Endodermal cell (in vitro differentiated cells): ENCODE measurements at regions not wholly inside any gene's neighbourhood (a gene's known extent, or its start where the extent isn't known, plus 50 kb on each side); places are given as distances from the start of the nearest gene placed in this dataset.
A peak's percentile ranks its signal among the peaks of the same experiment; 100 is the strongest.

Experiments
- DNase-seq: peaks from one replicate; pipeline ENCODE4 v3.0.0-alpha.2; 2017
- H3K27ac ChIP-seq: 2 replicates; pipeline ENCODE4 v1.5.1; 2013; ENCODE audit warnings: mild to moderate bottlenecking, low read depth, low read length, moderate library complexity
- H3K27me3 ChIP-seq: 2 replicates; pipeline ENCODE4 v1.6.1; 2013; ENCODE audit warnings: mild to moderate bottlenecking, low read length, moderate library complexity; ENCODE audit not compliant: insufficient read depth, control insufficient read depth, poor library complexity, severe bottlenecking
- H3K36me3 ChIP-seq: 2 replicates; pipeline ENCODE4 v1.7.0; 2013; ENCODE audit warnings: mild to moderate bottlenecking, low read length, moderate library complexity; ENCODE audit not compliant: control insufficient read depth, insufficient read depth
- H3K4me1 ChIP-seq: one replicate; pipeline ENCODE4 v1.7.0; 2013; ENCODE audit warnings: low read length; ENCODE audit not compliant: control insufficient read depth, insufficient read depth
- H3K4me3 ChIP-seq: 2 replicates; pipeline ENCODE4 v1.5.1; 2013; ENCODE audit warnings: mild to moderate bottlenecking, low read length, moderate library complexity
- H3K9ac ChIP-seq: 2 replicates; pipeline ENCODE4 v1.6.1; 2013; ENCODE audit warnings: mild to moderate bottlenecking, low read length, moderate library complexity; ENCODE audit not compliant: poor library complexity, severe bottlenecking; ENCODE audit errors: extremely low read depth
- H3K9me3 ChIP-seq: 2 replicates; pipeline ENCODE4 v1.6.1; 2013; ENCODE audit warnings: mild to moderate bottlenecking, low read length, moderate library complexity; ENCODE audit not compliant: control insufficient read depth
- H3K27ac Mint-ChIP-seq: 2 replicates; pipeline ENCODE4 v1.8.0; 2020; ENCODE audit warnings: mixed read lengths
- H3K27me3 Mint-ChIP-seq: 2 replicates; pipeline ENCODE4 v1.8.0; 2021; ENCODE audit warnings: mild to moderate bottlenecking, mixed read lengths; ENCODE audit not compliant: insufficient read depth
- H3K36me3 Mint-ChIP-seq: 2 replicates; pipeline ENCODE4 v1.8.0; 2020; ENCODE audit warnings: low read depth, mixed read lengths
- H3K4me1 Mint-ChIP-seq: 2 replicates; pipeline ENCODE4 v1.8.0; 2020; ENCODE audit warnings: mixed read lengths
- H3K4me3 Mint-ChIP-seq: 2 replicates; pipeline ENCODE4 v1.8.0; 2020; ENCODE audit warnings: mild to moderate bottlenecking, moderate library complexity, mixed read lengths
- H3K9me3 Mint-ChIP-seq: 2 replicates; pipeline ENCODE4 v1.8.0; 2020; ENCODE audit warnings: mild to moderate bottlenecking, mixed read lengths
- CTCF ChIP-seq: fragments of 200-600 bp; sonication (generic); conservative IDR thresholded peaks from 2 replicates; pipeline ENCODE4 v1.5.0; 2021; ENCODE audit warnings: antibody characterized with exemption, mild to moderate bottlenecking
- whole genome bisulfite sequencing, 2 experiments: methylation state at CpG; one replicate each; pipeline versions ENCODE4 v1.1.5 to v1.1.7; 2013; ENCODE audit warnings: missing lambda C conversion rate in 2 of 2, mixed read lengths in 1 of 2; ENCODE audit not compliant: insufficient coverage in 1 of 2, insufficient read length in 1 of 2; 5-methylcytosine and 5-hydroxymethylcytosine counted together

- no peaks in the 10 kb centered on the region for H3K9me3 Mint-ChIP-seq
Measured at GRCh38 chr13:34421858-34422475, 520.1 kb upstream of the NBEA start.

GRCh38 chr13:34422956-34423355 is 519.1 kb upstream of the NBEA start:
- H3K4me1 Mint-ChIP-seq, result peaks cover 13% of the 10 kb centered on the region
- H3K27ac Mint-ChIP-seq, result no peak overlapping the region
- H3K4me3 Mint-ChIP-seq, result no peak overlapping the region
- H3K27me3 Mint-ChIP-seq, result no peaks in the 10 kb centered on the region
- H3K27me3 ChIP-seq, result no peaks in the 10 kb centered on the region
- no peak for DNase-seq
- no peaks in the 10 kb centered on the region for H3K9me3 ChIP-seq
- 94 to 100% methylated on average over 2 to 6 of the region's 6 CpGs for WGBS, 2 experiments
- TF ChIP-seq CTCF, result no peak
- H3K36me3 ChIP-seq, result no peaks in the 10 kb centered on the region
- no peak overlapping the region for H3K9ac ChIP-seq
- H3K4me1 ChIP-seq, result peaks cover 6% of the 10 kb centered on the region
- no peak overlapping the region for H3K4me3 ChIP-seq
- no peaks in the 10 kb centered on the region for H3K9me3 Mint-ChIP-seq
- no peaks in the 10 kb centered on the region for H3K36me3 Mint-ChIP-seq
- H3K27ac ChIP-seq, result no peak overlapping the region

More at GRCh38 chr13:34421858-34422475, 520.1 kb upstream of the NBEA start:
- H3K36me3 Mint-ChIP-seq, result no peaks in the 10 kb centered on the region
- H3K27ac Mint-ChIP-seq, result no peak overlapping the region
- H3K4me3 ChIP-seq, result no peak overlapping the region
- DNase-seq, result no peak
- no peaks in the 10 kb centered on the region for H3K27me3 Mint-ChIP-seq
- WGBS, 2 experiments, result 81 to 93% methylated on average over 3 to 4 of the region's 4 CpGs
- no peaks in the 10 kb centered on the region for H3K27me3 ChIP-seq
- H3K36me3 ChIP-seq, result no peaks in the 10 kb centered on the region
- TF ChIP-seq CTCF, result no peak
- H3K27ac ChIP-seq, result no peak overlapping the region
- H3K4me3 Mint-ChIP-seq, result no peak overlapping the region
- H3K9ac ChIP-seq, result no peak overlapping the region
- H3K4me1 Mint-ChIP-seq, result peaks cover 13% of the 10 kb centered on the region
- H3K9me3 ChIP-seq, result no peaks in the 10 kb centered on the region
- H3K4me1 ChIP-seq, result peaks cover 6% of the 10 kb centered on the region

GRCh38 chr13:34425327-34425949 is 516.6 kb upstream of the NBEA start:
- Histone ChIP-seq H3K9ac (no peak overlapping the region), H3K4me3 (no peak overlapping the region), H3K27me3 (no peaks in the 10 kb centered on the region), H3K27ac (no peak overlapping the region), H3K9me3 (no peaks in the 10 kb centered on the region), H3K36me3 (no peaks in the 10 kb centered on the region), H3K4me1 (peaks cover 6% of the 10 kb centered on the region)
- Mint-ChIP-seq H3K4me1 (peaks cover 13% of the 10 kb centered on the region), H3K27me3 (no peaks in the 10 kb centered on the region), H3K27ac (peak overlapping the region; percentile 8), H3K36me3 (no peaks in the 10 kb centered on the region), H3K4me3 (no peak overlapping the region), H3K9me3 (no peaks in the 10 kb centered on the region)
- peak; percentile 51 for DNase-seq
- no peak for TF ChIP-seq CTCF
- 77 to 88% methylated on average over 1 to 5 of the region's 6 CpGs for WGBS, 2 experiments
